A673 (cell line): ENCODE measurements at regions not wholly inside any gene's neighbourhood (a gene's known extent, or its start where the extent isn't known, plus 50 kb on each side); places are given as distances from the start of the nearest gene placed in this dataset.
"Not testable (repeated sequence)": the region's sequence is repeated elsewhere in the genome, so short reads cannot be mapped to it uniquely, and the experiment has no call there.

Experiments
- BruUV-seq: library from RNA; stranded (reverse); fragments of 400-500 nt; replicated peaks from 2 replicates; lab custom pipeline; 2021; lab: Mats Ljungman, UMichigan
- CTCF ChIA-PET: fragments of 300-600 bp; sonication (Branson Sonifier 250); formaldehyde crosslinking; loops from one replicate; lab custom pipeline; 2022; ENCODE audit warnings: antibody characterized with exemption; lab: Charles Lee
- POLR2A ChIA-PET: fragments of 300-600 bp; sonication (Branson Sonifier 250); formaldehyde crosslinking; loops from one replicate; lab custom pipeline; 2022; ENCODE audit warnings: antibody characterized with exemption; ENCODE audit not compliant: low non-redundant PET; lab: Charles Lee
- DNase-seq: peaks from one replicate; pipeline ENCODE4 v3.0.0-alpha.2; 2015; ENCODE audit warnings: low spot score
- H3K27ac ChIP-seq: fragments of 200-600 bp; sonication (generic); 2 replicates; pipeline ENCODE4 v1.5.1; 2016; ENCODE audit warnings: mixed run types, low read depth, mild to moderate bottlenecking, mixed read lengths, antibody characterized with exemption, low read length; ENCODE audit not compliant: poor library complexity, severe bottlenecking
- H3K27me3 ChIP-seq: fragments of 200-600 bp; sonication (generic); replicated peaks from 2 replicates; pipeline ENCODE4 v1.6.1; 2017; ENCODE audit warnings: mixed run types, low read depth, mild to moderate bottlenecking, mixed read lengths, antibody characterized with exemption, low read length; ENCODE audit not compliant: insufficient read depth, poor library complexity
- H3K36me3 ChIP-seq: fragments of 200-600 bp; sonication (generic); 2 replicates; pipeline ENCODE4 v1.6.1; 2016; ENCODE audit warnings: mixed run types, mild to moderate bottlenecking, mixed read lengths, antibody characterized with exemption, low read length; ENCODE audit not compliant: insufficient read depth, poor library complexity, severe bottlenecking
- H3K4me1 ChIP-seq: fragments of 200-600 bp; sonication (generic); 2 replicates; pipeline ENCODE4 v1.6.1; 2017; ENCODE audit warnings: mixed run types, mild to moderate bottlenecking, mixed read lengths, antibody characterized with exemption, low read length; ENCODE audit not compliant: insufficient read depth, poor library complexity, severe bottlenecking
- H3K4me3 ChIP-seq: fragments of 200-600 bp; sonication (generic); 2 replicates; pipeline ENCODE4 v1.5.1; 2016; ENCODE audit warnings: low read depth, mixed run types, mild to moderate bottlenecking, mixed read lengths, low read length; ENCODE audit not compliant: poor library complexity, severe bottlenecking
- H3K9me3 ChIP-seq: fragments of 200-600 bp; sonication (generic); 2 replicates; pipeline ENCODE4 v1.6.1; 2016; ENCODE audit warnings: mixed run types, low read depth, mild to moderate bottlenecking, mixed read lengths, antibody characterized with exemption, low read length; ENCODE audit not compliant: poor library complexity, severe bottlenecking
- EZH2 ChIP-seq: fragments of 200-600 bp; sonication (generic); IDR thresholded peaks from 2 replicates; pipeline ENCODE4 v1.6.1; 2017; ENCODE audit warnings: borderline replicate concordance, low read depth, mild to moderate bottlenecking, mixed read lengths, antibody characterized with exemption, low read length; ENCODE audit not compliant: poor library complexity, severe bottlenecking
- intact Hi-C: fragments of 100-400 bp; cut with micrococcal nuclease; formaldehyde crosslinking; loops from one replicate; pipeline ENCODE4 v1.10.0; 2022; ENCODE audit not compliant: unreplicated experiment
- TF ChIP-seq, protein P1 (sequence below): fragments of 300-800, 200-600 bp; sonication (generic); conservative IDR thresholded peaks from 2 replicates; pipeline ENCODE4 v1.5.1; 2017; ENCODE audit warnings: low read depth, mild to moderate bottlenecking, antibody characterized with exemption, low read length, moderate library complexity, mixed read lengths

DNA sequence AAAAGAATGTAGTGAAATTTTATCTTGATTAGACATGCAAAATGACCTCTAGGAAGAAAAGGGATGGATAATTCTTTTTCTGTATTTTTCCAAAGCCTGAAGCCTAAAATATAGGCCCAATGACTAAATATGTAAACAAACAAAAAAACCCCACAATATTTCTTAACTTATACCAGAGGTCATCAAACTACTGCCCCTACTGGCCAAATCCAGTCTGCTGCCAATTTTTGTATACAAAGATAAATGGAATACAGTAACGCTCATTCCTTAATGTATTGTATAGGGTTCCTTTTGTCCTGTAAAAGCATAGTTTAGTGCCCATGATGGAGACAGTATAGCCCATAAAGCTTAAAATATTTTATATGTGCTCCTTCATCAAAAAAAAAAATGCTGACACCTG, 145.7 kb upstream of the ALG10 start:
- POLR2A ChIA-PET: no interaction called here
- Histone ChIP-seq H3K4me3 (no peak overlapping the region), H3K27ac (no peak overlapping the region), H3K4me1 (no peaks in the 10 kb centered on the region), H3K27me3 (no peaks in the 10 kb centered on the region), H3K36me3 (no peaks in the 10 kb centered on the region), H3K9me3 (peaks cover 17% of the 10 kb centered on the region)
- intact Hi-C loops: no loop called here
- BruUV-seq: no TSS peak
- CTCF ChIA-PET: no interaction called here
- TF ChIP-seq, protein P1, sequence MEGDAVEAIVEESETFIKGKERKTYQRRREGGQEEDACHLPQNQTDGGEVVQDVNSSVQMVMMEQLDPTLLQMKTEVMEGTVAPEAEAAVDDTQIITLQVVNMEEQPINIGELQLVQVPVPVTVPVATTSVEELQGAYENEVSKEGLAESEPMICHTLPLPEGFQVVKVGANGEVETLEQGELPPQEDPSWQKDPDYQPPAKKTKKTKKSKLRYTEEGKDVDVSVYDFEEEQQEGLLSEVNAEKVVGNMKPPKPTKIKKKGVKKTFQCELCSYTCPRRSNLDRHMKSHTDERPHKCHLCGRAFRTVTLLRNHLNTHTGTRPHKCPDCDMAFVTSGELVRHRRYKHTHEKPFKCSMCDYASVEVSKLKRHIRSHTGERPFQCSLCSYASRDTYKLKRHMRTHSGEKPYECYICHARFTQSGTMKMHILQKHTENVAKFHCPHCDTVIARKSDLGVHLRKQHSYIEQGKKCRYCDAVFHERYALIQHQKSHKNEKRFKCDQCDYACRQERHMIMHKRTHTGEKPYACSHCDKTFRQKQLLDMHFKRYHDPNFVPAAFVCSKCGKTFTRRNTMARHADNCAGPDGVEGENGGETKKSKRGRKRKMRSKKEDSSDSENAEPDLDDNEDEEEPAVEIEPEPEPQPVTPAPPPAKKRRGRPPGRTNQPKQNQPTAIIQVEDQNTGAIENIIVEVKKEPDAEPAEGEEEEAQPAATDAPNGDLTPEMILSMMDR: no peak
- TF ChIP-seq EZH2: no peak
- DNase-seq: no peak

DNA sequence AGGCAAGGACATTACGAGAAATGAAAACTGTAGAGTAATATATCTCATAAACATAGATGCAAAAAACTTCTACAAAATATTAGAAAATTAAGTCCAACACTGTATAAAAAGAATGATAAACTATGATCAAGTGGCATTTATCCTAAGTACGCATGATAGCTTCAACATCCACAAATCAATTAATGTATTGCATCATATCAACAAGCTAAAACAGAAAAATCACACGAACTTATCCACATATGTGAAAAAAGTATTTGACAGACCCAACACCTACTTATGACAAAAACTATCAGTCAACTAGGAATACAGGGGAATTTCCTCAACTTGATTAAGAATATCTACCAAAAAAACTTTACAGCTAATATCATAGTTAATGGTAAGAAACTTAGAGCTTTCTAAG, 129.9 kb upstream of the ALG10 start:
- intact Hi-C loops: no loop called here
- ChIA-PET CTCF (no interaction called here), POLR2A (no interaction called here)
- no TSS peak for BruUV-seq
- Histone ChIP-seq H3K36me3 (no peaks in the 10 kb centered on the region), H3K4me3 (no peak overlapping the region), H3K27me3 (no peaks in the 10 kb centered on the region), H3K27ac (no peak overlapping the region), H3K4me1 (no peaks in the 10 kb centered on the region), H3K9me3 (peaks cover 17% of the 10 kb centered on the region)
- DNase-seq: no peak
- TF ChIP-seq EZH2: no peak
- TF ChIP-seq, protein P1: no peak

DNA sequence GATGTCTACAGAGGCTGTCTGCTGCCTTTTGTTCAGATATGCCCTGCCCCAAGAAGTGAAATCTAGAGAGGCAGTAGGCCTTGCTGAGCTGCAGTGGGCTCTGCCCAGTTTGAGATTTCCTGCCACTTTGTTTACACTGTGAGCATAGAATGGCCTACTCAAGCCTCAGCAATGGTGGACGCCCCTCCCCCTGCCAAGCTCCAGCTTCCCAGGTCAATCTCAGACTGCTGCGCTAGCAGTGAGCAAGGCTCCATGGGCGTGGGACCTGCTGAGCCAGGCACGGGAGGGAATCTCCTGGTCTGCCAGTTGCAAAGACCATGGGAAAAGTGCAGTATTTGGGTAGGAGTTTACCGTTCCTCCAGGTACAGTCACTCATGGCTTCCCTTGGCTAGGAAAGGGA, 101.8 kb upstream of the ALG10 start:
- H3K4me1 ChIP-seq, H3K27ac ChIP-seq, BruUV-seq, H3K9me3 ChIP-seq, CTCF ChIA-PET, H3K27me3 ChIP-seq, intact Hi-C loops, DNase-seq, H3K4me3 ChIP-seq, H3K36me3 ChIP-seq, POLR2A ChIA-PET: not testable (repeated sequence)

DNA sequence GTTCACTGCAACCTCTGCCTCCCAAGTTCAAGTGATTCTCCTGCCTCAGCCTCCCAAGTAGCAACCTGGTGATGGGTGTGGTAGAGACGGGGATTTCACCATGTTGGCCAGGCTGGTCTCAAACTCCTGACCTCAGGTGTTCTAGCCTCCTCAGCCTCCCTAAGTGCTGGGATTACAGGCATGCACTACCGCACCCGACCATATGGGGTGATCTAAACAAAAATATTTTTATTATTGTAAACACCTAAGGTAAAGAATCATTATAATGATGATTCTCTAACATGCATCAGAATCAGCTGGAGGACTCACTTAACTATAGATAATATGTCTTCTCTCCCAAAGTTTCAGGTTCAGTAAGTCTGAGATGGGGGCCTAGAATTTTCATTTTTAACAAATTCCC, 96.2 kb upstream of the ALG10 start:
- no peaks in the 10 kb centered on the region for H3K27me3 ChIP-seq
- intact Hi-C loops: no loop called here
- no peaks in the 10 kb centered on the region for H3K36me3 ChIP-seq
- no peak overlapping the region for H3K4me3 ChIP-seq
- H3K27ac ChIP-seq: no peak overlapping the region
- H3K9me3 ChIP-seq: peaks cover 3% of the 10 kb centered on the region
- POLR2A ChIA-PET: no interaction called here
- TF ChIP-seq, protein P1: 0 out of 2 replicates have a peak, but pooled peaks have one; percentile 11
- no peak for TF ChIP-seq EZH2
- CTCF ChIA-PET: no interaction called here
- BruUV-seq: no TSS peak
- no peaks in the 10 kb centered on the region for H3K4me1 ChIP-seq
- DNase-seq: no peak

GRCh38 chr12:33937669-33938068, 84.6 kb upstream of the ALG10 start:
- DNase-seq, H3K4me1 ChIP-seq, H3K4me3 ChIP-seq, BruUV-seq, H3K9me3 ChIP-seq, H3K36me3 ChIP-seq, intact Hi-C loops, H3K27ac ChIP-seq, POLR2A ChIA-PET, H3K27me3 ChIP-seq, CTCF ChIA-PET: not testable (repeated sequence)
